ENCODE measurements at regions not wholly inside any gene's neighbourhood (a gene's known extent, or its start where the extent isn't known, plus 50 kb on each side); places are given as distances from the start of the nearest gene placed in this dataset.
"Not testable (repeated sequence)": the region's sequence is repeated elsewhere in the genome, so short reads cannot be mapped to it uniquely, and the experiment has no call there.

DNA sequence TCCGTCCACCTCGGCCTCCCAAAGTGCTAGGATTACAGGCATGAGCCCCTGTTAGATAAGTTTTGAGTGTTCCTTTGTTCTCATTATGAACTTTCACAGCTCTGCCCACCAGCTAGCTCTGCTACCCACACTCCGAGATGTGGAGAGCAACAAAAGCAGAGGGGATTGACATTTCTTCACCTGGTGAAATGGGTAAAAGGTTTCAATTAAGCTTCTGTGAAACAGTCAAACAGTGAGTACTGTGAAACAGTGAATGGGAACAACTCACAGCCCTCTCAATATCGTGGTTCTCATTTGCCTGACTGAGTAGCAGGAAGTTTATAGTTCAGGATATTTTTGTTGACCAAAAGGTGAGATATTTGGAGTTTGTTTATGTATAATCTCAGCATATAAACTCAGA, 412.8 kb downstream of the CD83 start:
- DNase-seq (ENCODE audit: low read depth), result no peak

DNA sequence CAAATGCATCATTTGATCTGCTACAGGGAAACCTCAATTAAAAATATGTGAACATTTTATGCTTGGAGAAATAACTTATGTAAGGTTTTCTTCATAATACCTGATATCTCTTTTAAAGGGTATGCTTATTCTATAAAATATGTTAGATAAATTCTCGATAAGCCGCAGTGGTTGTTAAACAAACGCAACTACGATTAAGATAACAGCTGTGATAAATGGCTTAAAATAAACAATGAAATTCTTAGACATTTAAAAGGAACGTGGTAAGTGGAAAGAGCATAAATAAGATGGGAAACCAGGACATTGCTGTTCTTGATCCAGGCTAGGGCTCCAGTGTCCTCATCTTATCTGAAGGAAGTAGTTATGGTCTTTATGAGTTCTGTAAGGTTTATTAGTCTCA, 415.9 kb downstream of the CD83 start:
- DNase-seq (ENCODE audit: low read depth), result no peak

DNA sequence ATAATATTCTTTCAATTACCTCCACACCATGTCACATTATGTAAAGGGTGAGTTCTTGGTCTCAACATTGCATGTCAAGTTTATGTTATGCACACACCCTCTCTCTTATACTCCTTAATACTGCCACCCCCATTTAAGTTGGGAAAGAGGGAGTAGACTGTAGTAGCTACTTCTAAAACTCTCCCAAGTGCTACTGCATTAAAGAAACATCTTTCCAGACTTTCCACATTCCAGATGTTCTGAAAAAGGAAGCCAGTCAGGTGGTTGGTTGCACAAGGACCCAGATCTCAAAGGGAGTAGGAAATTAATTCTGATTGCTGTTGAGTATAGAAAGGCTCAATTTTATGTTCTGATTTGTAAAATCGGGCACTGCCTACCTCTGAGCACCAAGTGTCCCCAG, 419.5 kb downstream of the CD83 start:
- DNase-seq (ENCODE audit: low read depth), result no peak

DNA sequence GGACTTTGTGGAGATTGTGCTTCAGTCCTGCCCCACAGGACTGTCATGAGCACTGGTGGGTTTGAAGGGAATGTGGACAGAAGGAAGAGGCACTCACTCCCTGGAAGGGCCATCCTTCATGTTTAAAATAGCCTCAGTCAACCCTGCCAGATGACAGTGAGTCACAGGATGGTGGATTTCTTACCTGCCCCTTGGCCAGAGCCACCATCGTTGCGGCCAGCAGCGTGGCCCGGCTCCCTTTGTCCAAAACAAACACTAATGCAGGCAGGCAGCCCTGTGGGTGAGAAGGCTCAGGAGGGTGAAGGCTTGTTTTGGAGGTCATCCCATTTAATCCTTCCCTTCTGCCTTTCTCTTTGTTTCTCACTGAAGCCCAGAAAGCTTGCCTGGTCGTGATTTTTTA, 422.7 kb downstream of the CD83 start:
- no peak for DNase-seq (ENCODE audit: low read depth)

DNA sequence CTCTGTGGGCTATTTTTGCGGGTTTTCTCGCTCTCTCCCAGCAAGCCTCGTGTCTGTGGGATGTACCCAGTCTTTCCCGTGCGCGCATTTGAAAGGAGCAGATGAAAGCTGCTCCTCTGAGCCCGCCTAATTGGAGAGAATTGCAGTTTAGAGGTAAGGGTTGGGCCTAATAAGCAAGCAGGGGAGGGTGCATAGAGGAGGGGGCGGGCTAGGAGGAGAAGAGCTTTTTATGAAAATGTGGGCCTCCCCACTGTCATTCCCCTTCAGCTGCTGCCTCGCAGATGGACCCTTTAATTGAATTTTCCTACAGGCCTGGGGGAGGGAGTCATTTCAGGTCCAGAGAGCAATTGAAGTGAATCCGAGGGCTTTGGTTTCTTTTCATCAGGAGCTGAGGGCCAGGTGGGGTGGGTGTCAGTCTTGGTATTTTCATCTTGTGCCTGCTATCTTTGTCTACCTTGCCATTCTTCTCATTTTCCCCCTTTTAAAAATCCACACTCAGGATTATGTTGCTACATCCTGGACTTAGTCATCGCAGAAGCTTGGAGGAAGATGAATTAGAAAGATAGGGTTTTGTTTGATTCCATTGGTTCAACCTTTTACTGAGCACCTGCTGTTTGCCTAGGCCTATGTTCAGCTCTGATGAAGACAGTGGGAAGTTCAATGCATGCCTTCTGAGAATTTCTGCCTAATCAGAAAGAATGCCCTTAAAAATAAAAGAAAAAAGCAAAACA, 423.4 kb downstream of the CD83 start:
- DNase-seq (ENCODE audit: low read depth), result no peak

DNA sequence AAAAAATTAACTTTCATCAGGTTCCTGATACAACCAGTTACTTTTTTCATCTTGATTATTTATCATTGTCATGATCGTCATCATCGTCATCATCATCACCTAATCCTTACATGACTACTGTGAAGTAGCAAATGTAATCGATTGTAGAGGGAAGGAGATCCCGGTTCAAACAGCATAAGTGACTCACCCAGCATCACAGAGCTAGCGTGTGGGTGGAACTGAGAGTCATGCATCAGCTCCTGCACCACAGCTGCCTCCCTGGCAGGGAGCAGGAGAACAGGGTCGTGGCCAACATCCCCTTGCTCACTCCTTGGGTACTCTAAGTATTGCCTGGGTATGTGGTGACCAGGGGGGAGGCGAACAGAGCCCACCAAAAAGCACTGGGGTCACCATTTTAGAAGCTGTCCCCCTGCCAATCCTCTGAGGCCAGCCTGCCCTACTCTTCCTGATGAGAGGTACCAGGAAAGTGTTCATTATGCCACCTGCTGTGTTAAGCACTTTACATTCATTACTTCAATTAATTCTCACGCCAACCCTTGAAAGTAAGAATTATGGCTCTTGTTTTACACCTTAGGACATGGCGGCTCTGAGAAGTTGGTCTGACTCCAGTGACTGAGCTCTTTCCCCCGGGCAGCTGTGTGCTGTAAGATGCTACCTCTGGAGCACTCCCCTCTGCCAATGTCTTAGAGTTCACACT, 425.2 kb downstream of the CD83 start:
- no peak for DNase-seq (ENCODE audit: low read depth)

DNA sequence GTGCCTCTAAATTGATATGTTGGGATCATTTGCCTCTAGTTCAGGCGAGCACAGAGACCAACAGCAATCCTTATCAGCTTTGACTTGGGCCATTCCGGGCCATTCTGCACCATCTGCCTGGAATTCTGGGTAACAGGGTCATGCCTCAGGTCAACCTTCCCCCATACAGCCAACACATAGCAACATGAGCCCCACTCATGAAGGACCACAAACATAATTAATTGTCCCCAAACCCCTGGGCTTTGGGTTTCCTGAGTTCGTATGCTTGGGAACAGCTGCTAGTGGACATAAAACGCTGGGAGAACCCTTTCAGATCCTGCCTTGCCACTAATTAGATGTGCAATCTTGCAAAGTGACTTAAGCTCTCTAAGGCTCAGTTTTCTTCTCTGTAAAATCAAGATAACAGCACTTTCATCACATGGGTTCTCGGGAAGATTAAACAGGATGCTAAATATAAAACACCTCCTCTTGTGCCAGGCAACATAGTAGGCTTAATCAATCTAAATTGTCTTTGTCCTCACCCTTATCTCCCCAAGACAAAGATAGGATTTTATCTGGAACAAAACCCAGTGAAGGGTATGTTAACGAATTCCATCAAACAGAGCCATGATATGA, 426.5 kb downstream of the CD83 start:
- DNase-seq (ENCODE audit: low read depth), result no peak

DNA sequence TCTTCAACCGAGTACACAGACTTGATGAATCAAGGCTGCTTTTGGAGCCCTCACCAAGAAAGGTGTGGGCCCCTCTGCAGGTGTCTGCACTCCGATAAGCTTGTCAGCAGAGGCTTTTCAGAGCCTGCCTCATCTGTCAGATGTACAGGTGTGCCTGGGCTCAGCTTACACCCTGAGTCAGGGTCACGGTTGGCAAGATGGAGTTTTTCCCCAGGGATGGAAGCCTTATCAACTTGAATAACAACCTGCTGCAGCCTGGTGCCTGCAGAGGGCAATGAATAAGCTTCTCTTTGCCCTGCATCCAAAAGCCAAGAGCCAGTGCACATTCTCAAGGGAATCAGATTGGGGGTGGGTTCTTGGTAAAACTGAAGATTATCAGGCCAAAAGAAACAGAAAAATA, 427.1 kb downstream of the CD83 start:
- no peak for DNase-seq (ENCODE audit: low read depth)

DNA sequence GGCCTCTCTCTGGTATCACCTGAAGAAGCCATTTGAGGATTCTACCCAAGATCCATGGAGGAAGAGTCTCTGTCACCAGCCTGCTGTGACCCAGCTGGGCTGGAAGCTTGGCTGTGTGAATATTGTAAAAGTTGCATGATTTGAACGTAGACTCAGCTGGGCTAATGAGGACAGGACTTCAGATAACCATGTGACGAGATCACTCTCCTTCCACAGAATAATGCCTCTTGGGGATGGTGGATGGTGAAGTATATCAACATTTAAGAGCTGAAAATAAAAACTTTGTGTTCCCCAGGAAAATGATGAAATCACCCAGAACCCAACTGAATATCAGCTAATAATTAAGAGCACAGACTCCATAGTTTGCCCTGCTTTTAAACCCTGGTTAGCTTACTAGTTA, 427.9 kb downstream of the CD83 start:
- DNase-seq (ENCODE audit: low read depth), result no peak

DNA sequence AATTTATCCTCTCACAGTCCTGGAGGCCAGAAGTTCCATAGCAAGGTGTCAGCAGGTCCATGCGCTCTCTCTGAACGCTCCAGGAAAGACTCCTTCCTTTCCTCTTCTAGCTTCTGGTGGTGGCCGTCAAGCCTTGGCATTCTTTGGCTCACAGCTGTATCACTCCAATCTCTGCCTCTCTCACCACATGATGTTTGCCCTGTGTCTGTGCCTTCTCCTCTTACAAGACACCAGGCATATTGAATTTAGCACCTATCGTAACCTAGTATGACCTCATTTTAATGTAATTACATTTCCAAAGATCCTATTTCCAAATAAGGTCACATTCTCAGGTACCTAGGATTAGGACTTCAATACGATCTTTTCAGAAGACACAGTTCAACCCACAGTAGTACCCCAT, 428.5 kb downstream of the CD83 start:
- DNase-seq (ENCODE audit: low read depth), result no peak

DNA sequence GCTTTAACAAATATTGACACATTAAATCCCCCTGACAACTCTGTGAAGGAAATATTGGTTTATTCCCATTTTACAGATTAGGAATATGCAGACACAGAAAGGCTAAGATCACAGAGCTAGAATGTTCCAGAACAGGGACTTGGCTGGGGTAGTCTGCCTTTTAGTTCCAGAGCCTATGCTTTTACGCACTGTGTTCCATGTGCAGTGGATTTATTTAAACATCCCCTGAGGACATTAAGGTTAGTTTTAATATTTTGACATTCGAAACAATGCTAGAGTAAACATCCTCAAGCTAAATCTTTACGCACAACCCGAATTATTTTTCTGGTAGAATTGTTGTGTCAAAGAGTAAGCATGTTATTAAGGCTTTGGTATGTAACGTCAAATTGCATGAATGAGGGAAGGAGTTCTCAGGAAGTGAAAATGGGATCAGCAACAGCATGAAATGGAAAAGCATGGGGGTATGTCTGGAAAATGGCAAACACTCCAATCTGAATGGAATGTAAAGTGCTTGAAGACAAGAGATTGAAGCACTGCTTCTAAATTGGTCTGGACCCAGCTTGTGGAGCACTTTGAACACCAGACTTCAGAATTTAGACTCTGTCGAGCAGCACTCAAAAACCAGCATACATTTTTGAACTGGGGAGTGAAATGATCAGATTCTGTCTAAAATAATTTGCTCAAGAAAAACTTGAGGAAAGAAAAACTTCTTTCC, 429.9 kb downstream of the CD83 start:
- DNase-seq (ENCODE audit: low read depth), result no peak

DNA sequence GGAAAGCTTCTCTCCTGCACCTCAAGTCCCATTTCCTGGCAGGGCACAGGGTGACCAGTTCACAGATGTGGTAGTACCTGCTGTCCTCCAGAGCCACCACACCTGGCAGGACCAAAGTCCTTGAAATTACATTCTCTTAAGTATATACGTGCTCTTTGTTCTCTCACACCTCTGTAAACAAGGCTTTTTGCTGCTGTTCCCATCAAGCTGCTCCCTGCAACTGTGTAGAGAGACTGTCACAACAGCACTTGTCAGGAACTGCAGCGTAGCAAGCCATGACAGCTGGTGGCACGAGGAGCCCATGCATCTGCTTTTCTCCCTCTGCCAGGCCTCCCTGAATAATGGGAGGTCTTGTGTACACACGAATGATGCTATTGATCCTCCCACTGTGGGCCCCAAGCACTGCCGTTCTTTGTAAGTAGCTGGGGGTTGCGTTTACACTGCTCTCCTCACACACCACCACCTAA, 431.8 kb downstream of the CD83 start:
- DNase-seq (ENCODE audit: low read depth), result no peak

DNA sequence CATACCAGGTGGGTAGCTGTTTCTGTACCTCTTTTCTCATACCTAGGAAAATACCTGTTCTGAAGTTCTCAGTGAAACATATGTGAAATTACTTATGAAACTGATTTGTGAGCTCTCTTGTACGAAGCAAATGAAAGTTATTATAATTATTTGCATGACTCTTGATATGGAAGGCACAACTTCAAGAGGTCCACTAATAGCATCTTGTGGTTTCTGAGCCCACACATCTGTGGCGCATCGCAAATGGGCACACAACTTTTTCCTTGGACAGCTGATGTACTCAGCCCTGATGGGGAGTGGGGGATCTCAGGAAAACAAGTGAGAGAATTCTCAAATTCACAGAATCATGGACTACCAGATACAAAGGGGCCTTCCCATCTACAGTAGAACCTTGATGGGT, 432.3 kb downstream of the CD83 start:
- DNase-seq (ENCODE audit: low read depth), result no peak

DNA sequence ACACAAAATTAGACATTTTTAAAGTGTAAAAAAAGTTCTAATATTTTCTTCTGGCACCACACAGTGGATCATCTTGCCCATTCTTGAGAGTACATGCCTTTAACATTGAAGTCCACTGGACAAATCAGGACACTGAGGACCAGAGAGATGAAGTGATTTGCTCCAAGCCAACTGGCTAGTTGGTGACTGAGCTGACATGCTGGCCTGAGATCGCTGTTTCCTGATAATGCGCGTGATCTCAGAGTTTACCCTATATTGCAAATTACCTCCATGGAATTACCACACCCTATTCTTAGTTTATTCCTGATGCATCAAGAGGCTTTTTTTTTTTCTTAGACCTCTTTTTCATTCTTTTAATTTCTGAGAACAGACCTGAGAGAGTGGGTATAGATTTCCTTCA, 432.8 kb downstream of the CD83 start:
- DNase-seq (ENCODE audit: low read depth), result no peak

DNA sequence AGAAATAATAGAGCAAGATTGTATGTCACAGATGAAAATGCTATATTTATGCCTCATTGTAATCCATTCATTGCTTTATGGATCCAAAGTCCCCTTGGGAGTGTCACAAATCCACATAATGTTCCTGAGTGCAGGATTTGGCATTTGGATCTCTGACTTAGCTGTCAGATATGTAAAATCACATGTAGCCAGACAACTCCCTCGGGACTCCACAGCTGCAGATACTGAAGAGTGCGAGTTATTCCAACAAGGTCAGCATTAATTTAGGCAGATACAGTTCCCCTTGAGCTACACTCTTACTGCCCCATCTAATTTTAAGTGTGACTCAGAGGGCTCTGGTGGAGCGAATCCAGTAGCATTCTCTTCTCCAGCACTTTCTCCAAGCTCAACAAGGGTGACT, 433.2 kb downstream of the CD83 start:
- DNase-seq (ENCODE audit: low read depth), result no peak

DNA sequence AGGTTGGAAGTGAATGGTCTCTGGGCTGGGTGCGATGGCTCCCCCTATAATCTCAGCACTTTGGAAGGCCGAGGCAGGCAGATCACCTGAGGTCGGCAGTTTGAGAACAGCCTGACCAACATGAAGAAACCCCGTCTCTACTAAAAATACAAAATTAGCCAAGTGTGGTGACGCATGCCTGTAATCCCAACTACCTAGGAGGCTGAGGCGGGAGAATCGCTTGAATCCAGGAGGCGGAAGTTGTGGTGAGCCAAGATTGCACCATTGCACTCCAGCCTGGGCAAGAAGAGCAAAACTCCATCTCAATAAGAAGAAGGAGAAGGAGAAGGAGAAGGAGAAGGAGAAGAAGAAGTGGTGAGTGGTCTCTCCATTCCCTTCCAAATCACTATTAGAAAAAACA, 434.0 kb downstream of the CD83 start:
- DNase-seq (ENCODE audit: low read depth), result not testable (repeated sequence)

DNA sequence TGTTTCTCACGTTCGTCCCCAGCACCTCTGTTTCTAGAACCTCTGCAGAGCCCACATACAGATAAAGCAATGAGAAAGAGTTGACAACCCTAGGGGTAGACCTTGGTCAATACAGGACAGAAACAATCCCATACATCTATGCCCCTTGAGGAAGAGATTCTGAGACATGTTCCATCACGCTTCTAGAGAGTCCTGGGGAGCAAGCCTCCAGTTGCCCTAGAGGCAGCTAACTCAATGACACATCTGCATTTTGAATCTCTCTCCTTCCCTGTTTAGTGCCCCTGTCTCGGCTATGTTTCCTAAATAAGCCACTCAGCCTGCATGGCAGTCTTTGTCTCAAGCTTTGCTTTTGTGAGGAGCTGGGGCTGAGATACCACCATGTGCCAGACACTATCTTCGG, 435.3 kb downstream of the CD83 start:
- DNase-seq (ENCODE audit: low read depth), result no peak

DNA sequence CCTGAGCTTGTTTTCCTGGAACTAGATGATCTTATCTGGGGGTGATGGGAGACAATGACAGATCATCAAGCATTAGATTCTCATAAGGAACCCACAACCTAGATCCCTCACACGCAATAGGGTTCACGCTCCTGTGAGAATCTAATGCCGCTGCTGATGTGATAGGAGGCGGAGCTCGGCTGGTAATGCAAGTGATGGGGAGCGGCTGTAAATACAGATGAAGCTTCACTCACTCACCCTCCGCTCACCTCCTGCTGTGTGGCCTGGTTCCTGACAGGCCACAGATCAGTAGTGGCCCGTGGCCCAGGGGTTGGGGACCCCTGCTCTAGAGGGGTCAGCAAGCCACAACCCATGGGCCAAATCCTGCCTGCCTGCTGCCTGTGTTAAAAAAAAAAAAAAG, 435.9 kb downstream of the CD83 start:
- DNase-seq (ENCODE audit: low read depth), result no peak

DNA sequence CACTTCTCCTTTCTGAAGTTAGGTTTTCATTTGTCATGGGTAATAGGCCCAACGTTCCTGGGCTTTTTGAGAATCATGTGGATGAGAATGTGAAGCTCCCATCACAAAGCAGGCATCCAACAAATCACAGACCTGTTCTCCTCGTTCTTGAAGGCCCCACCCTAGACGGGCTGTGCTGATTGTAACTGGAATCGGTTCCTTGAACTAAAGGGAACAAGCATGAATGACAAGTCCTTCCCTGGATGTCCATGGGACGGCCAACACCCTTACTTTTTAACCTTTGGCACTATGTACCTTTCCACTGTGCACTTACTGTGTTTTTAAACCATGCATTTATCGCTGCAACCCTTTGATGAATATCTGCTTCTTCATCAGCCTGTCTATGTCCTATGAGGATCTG, 438.2 kb downstream of the CD83 start:
- DNase-seq (ENCODE audit: low read depth), result no peak

DNA sequence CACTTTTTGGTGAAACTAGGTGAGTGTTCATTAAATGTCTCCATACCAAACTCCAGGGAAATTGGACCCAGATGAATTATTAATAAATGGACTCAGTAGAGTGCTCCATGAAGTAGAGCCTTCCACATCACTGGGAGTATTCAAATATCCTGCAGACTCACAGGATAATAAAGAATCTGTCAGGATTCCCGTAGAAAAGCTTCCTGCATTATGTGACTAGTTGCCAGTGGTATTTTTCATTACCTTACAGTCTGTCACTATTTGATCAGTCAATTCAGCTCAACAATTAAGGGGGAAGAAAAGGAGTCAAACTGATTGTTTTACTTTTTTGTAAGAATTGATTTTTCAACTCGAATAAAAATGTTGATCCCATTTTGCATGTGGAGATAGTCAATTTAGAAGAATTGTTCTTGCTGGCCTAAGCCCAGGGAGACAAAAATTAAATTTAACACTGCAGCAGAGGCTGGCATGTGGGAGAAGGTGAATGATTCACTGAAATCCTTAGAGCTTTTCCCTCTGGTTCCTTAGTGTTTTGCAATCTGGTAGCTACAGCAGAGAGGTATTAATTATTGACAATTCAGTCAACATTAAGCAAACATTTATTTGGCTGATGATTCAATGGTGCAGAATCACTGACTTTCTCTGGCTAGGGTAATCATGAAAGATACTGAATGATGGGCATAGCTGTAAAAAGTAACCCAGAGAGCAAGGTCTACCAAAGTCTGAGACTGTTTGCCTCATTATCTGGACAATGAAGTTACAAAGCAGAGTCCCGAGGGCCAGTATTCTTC, 442.4 kb downstream of the CD83 start:
- no peak for DNase-seq (ENCODE audit: low read depth)

DNA sequence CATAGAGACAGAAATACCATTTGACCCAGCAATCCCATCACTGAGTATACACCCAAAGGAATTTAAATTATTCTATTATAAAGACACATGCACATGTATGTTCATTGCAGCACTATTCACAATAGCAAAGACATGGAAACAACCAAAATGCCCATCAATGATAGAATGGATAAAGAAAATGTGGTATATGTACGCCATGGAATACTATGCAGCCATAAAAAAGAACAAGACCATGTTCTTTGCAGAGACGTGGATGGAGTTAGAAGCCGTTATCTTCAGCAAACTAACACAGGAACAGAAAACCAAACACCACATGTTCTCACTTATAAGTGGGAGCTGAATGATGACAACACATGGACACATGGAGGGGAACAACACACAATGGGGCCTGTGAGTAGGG, 444.0 kb downstream of the CD83 start:
- not testable (repeated sequence) for DNase-seq (ENCODE audit: low read depth)

DNA sequence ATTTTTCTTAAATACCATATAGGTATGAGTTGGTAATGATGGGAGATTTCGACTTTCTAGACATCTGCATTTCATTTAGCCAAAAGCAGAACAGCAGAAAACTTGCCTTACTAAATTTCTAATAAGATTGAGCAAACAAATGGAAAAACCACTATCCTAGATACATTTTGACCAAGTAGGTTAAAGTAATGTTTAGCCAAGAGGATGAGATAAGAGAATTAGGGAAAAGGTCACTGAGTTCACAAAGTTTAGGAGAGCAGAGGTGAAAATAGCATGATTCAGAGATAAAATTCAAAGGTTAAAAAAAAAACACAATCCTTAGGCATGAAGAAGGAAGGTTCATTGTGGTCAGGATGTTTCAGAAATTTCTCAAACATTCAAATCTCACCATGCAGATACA, 450.3 kb downstream of the CD83 start:
- no peak for DNase-seq (ENCODE audit: low read depth)
